Spleen (tissue), 11 donors: ENCODE measurements at regions not wholly inside any gene's neighbourhood (a gene's known extent, or its start where the extent isn't known, plus 50 kb on each side); places are given as distances from the start of the nearest gene placed in this dataset.

ENCODE experiments used
- DNase-seq: peaks from one replicate; pipeline ENCODE4 v3.0.0-alpha.2; 2020
- H3K27ac ChIP-seq, 8 donors: fragments of 200-600 bp; sonication (generic) in 7 of 8; 1 replicate in 4 of 8; 2 replicates in 4 of 8; pipeline versions ENCODE4 v1.5.0 to v1.8.0; 2016 to 2021; ENCODE audit warnings: inconsistent platforms in 4 of 8, mild to moderate bottlenecking in 4 of 8, moderate library complexity in 1 of 8
- H3K27me3 ChIP-seq, 7 donors: fragments of 200-600 bp; sonication (generic) in 6 of 7; replicated peaks in 1 of 7; 1 replicate in 4 of 7; 2 replicates in 3 of 7; pipeline versions ENCODE4 v1.5.0 to v1.8.0; 2016 to 2021; ENCODE audit warnings: inconsistent platforms in 3 of 7, mild to moderate bottlenecking in 1 of 7
- H3K36me3 ChIP-seq, 6 donors: fragments of 200-600 bp; sonication (generic) in 5 of 6; 1 replicate in 4 of 6; 2 replicates in 2 of 6; pipeline versions ENCODE4 v1.5.0 to v1.8.0; 2016 to 2021; ENCODE audit warnings: inconsistent platforms in 2 of 6
- H3K4me1 ChIP-seq, 6 donors: fragments of 200-600 bp; sonication (generic) in 5 of 6; 1 replicate in 3 of 6; 2 replicates in 3 of 6; pipeline versions ENCODE4 v1.5.0 to v1.8.0; 2016 to 2021; ENCODE audit warnings: inconsistent platforms in 3 of 6
- H3K4me3 ChIP-seq, 8 donors: fragments of 200-600 bp; sonication (generic) in 7 of 8; 1 replicate in 4 of 8; 2 replicates in 4 of 8; pipeline versions ENCODE4 v1.5.0 to v1.8.0; 2016 to 2021; ENCODE audit warnings: inconsistent platforms in 4 of 8, mild to moderate bottlenecking in 4 of 8, moderate library complexity in 2 of 8
- H3K9me3 ChIP-seq, 8 donors: fragments of 200-600 bp; sonication (generic) in 7 of 8; 1 replicate in 4 of 8; 2 replicates in 4 of 8; pipeline versions ENCODE4 v1.5.0 to v1.8.0; 2016 to 2021; ENCODE audit warnings: inconsistent platforms in 4 of 8
- POLR2A ChIP-seq, 3 donors: fragments of 450-650 bp; IDR thresholded peaks; one replicate each; pipeline ENCODE4 v1.5.1; 2017; ENCODE audit warnings: antibody characterized with exemption in 3 of 3, mild to moderate bottlenecking in 1 of 3
- POLR2AphosphoS5 ChIP-seq, 3 donors: sonication (generic); formaldehyde crosslinking; IDR thresholded peaks; one replicate each; pipeline ENCODE4 v1.5.1; 2017; ENCODE audit warnings: antibody characterized with exemption in 3 of 3
- WGBS, 5 donors: extraction: QIAGEN DNeasy Blood & Tissue Kit in 3 of 5; methylation state at CpG; one replicate each; pipeline versions ENCODE4 v1.1.5 to v1.1.7; 2013 to 2018; 5-methylcytosine and 5-hydroxymethylcytosine counted together
- intact Hi-C: fragments of 100-400 bp; cut with DNase I; formaldehyde crosslinking; loops from one replicate; pipeline ENCODE4 v1.15.0; 2023; ENCODE audit warnings: low total_unique reads
- TF ChIP-seq, protein P1 (sequence below), 11 experiments: fragments of 200-600 bp in 7 of 11; fragments of 450-650 bp in 4 of 11; sonication (generic) in 4 of 11; IDR thresholded peaks in 8 of 11; conservative IDR thresholded peaks in 3 of 11; 1 replicate in 7 of 11; 2 replicates in 4 of 11; pipeline versions ENCODE4 v1.4.0 to v1.8.0; 2016 to 2021; ENCODE audit warnings: antibody characterized with exemption in 11 of 11, inconsistent platforms in 4 of 11, mild to moderate bottlenecking in 1 of 11
- donor health status: healthy with polysubstance abuse.
- donor health status: DM: no; HTN: no; CAD: no; lungs with moderate emphysema.
- donor health status: DM: no; HTN: no; CAD: no.
- donor health status: Bipolar disorder and iron deficiency.
- donor health status: healthy.
- donor health status: DM: no; HTN: no; CAD: no.
- donor health status: DM: yes; HTN: yes; CAD: no.

DNA sequence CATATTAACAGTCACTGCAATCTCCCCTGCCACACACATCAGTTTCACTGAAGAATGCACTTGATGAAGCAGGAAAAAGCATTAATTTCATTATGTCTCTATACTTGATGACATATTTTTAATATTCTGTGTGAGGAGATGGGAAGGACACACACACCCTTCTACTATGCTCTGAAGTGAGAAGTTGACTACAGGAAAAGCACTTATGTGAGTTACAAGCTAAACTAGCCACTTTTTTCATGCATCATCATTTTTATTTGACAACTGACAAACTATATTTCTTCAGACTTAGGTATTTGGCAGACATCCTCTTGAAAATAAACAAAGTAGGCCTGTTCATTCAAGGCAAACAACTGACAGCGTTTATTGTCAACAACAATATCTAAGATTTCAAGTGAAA lies 150.4 kb upstream of the ID2 start:
- peaks cover 0 to 25% (median 0%) of the 10 kb centered on the region in 7 donors for H3K27me3 ChIP-seq
- no peak overlapping the region for H3K4me3 ChIP-seq
- WGBS, 5 donors, result 92 to 98% (median 94%) methylated on average over 1 of the region's 1 CpG
- intact Hi-C loops, result no loop called here
- TF ChIP-seq POLR2AphosphoS5 (IDR thresholded peaks at IDR 0.05) (no peak), POLR2A (IDR thresholded peaks at IDR 0.05) (no peak)
- TF ChIP-seq, protein P1, sequence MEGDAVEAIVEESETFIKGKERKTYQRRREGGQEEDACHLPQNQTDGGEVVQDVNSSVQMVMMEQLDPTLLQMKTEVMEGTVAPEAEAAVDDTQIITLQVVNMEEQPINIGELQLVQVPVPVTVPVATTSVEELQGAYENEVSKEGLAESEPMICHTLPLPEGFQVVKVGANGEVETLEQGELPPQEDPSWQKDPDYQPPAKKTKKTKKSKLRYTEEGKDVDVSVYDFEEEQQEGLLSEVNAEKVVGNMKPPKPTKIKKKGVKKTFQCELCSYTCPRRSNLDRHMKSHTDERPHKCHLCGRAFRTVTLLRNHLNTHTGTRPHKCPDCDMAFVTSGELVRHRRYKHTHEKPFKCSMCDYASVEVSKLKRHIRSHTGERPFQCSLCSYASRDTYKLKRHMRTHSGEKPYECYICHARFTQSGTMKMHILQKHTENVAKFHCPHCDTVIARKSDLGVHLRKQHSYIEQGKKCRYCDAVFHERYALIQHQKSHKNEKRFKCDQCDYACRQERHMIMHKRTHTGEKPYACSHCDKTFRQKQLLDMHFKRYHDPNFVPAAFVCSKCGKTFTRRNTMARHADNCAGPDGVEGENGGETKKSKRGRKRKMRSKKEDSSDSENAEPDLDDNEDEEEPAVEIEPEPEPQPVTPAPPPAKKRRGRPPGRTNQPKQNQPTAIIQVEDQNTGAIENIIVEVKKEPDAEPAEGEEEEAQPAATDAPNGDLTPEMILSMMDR (IDR thresholded peaks at IDR 0.05 in 8 of 11, conservative IDR thresholded peaks at IDR 0.05 in 3 of 11), result no peak
- no peaks in the 10 kb centered on the region for H3K36me3 ChIP-seq
- H3K4me1 ChIP-seq, result peaks cover 22 to 43% (median 33%) of the 10 kb centered on the region in 6 donors
- DNase-seq, result no peak
- H3K9me3 ChIP-seq, result peaks cover 0 to 25% (median 18%) of the 10 kb centered on the region in 8 donors
- H3K27ac ChIP-seq, result no peak overlapping the region

DNA sequence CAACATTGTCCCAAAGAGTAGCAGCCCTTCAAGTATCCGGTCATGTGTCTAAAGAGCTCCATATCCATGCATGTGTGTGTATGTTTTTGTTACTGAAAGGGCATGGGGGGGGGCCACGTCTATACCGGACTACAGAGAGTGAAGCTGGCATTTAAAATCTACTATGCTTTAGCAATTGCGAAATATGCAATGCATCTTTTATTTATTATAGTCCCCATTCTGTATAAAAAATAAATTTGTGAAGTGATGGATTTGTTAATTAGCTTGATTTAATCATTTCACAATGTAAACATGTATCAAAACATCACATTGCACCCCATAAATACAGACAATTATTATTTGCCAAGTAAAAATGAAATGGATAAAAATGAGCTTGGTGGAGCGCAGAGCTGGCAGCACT lies 149.4 kb upstream of the ID2 start:
- 92 to 97% (median 94%) methylated on average over 5 of the region's 5 CpGs for WGBS, 5 donors
- intact Hi-C loops, result no loop called here
- H3K27me3 ChIP-seq, result peaks cover 0 to 30% (median 0%) of the 10 kb centered on the region in 7 donors
- peaks cover 0 to 25% (median 18%) of the 10 kb centered on the region in 8 donors for H3K9me3 ChIP-seq
- H3K4me3 ChIP-seq, result no peak overlapping the region
- DNase-seq, result no peak
- H3K4me1 ChIP-seq, result peaks cover 22 to 43% (median 31%) of the 10 kb centered on the region in 6 donors
- TF ChIP-seq POLR2A (IDR thresholded peaks at IDR 0.05), result no peak
- TF ChIP-seq POLR2AphosphoS5 (IDR thresholded peaks at IDR 0.05), result no peak
- TF ChIP-seq, protein P1 (IDR thresholded peaks at IDR 0.05 in 8 of 11, conservative IDR thresholded peaks at IDR 0.05 in 3 of 11), result no peak
- H3K36me3 ChIP-seq, result no peaks in the 10 kb centered on the region
- H3K27ac ChIP-seq, result no peak overlapping the region

DNA sequence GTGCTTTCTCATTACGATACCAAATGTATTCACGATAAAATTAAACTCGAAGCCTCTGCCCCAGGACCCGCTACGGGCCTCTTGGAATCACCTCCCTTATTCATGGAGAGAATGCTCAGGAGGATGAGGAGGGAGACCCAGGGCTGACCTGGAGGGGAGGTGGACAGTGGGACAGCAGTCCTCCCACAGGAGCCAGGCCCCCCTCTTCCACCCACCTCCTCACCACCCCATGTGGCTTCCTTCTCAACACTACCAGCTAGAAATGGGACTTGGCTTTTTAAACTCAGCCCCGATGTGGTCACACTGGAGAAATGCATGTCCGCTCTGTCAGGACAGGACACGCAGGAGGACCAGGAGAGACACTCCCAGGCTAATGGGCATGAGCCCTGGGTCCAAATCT lies 147.9 kb upstream of the ID2 start:
- Histone ChIP-seq H3K36me3 (no peaks in the 10 kb centered on the region), H3K27me3 (peaks cover 0 to 37% (median 0%) of the 10 kb centered on the region in 7 donors), H3K4me3 (no peak overlapping the region), H3K9me3 (peaks cover 0 to 25% (median 18%) of the 10 kb centered on the region in 8 donors), H3K4me1 (peaks cover 22 to 54% (median 44%) of the 10 kb centered on the region in 6 donors), H3K27ac (peak overlapping the region in 6 of 8 donors; percentile 38 to 83 (median 76))
- peak; percentile 41 for DNase-seq
- TF ChIP-seq, protein P1 (IDR thresholded peaks at IDR 0.05 in 8 of 11, conservative IDR thresholded peaks at IDR 0.05 in 3 of 11), result no peak
- no peak for TF ChIP-seq POLR2AphosphoS5 (IDR thresholded peaks at IDR 0.05)
- no peak for TF ChIP-seq POLR2A (IDR thresholded peaks at IDR 0.05)
- 87 to 96% (median 92%) methylated on average over 8 of the region's 8 CpGs for WGBS, 5 donors
- intact Hi-C loops, result no loop called here

DNA sequence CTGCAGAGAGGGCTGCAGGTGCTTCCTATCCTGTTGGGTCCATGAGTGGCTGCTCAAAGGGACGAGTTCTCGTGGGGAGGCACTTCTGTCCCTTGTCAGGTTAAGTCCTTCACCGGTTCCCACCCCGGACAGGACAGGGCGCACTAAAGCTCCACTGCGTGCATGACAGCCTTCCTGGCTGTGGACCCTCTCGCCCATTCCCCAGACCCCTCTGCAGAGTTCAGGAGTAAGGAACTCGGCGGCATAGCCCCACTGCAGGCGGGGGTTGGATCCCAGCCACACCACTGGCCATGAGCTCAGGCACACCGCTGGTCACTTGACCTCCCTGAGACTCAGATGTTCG lies 147.5 kb upstream of the ID2 start:
- Histone ChIP-seq H3K27me3 (peaks cover 0 to 41% (median 0%) of the 10 kb centered on the region in 7 donors), H3K4me1 (peaks cover 22 to 58% (median 48%) of the 10 kb centered on the region in 6 donors), H3K27ac (peak overlapping the region in 6 of 8 donors; percentile 38 to 83 (median 76)), H3K36me3 (no peaks in the 10 kb centered on the region), H3K4me3 (peak overlapping the region in 1 of 8 donors; percentile 19), H3K9me3 (peaks cover 0 to 25% (median 18%) of the 10 kb centered on the region in 8 donors)
- intact Hi-C loops, result no loop called here
- no peak for TF ChIP-seq POLR2A (IDR thresholded peaks at IDR 0.05)
- TF ChIP-seq, protein P1 (IDR thresholded peaks at IDR 0.05 in 8 of 11, conservative IDR thresholded peaks at IDR 0.05 in 3 of 11), result no peak
- no peak for TF ChIP-seq POLR2AphosphoS5 (IDR thresholded peaks at IDR 0.05)
- WGBS, 5 donors, result 32 to 61% (median 40%) methylated on average over 11 to 12 of the region's 12 CpGs
- no peak for DNase-seq
